CD4-positive, alpha-beta memory T cell (primary cell): ENCODE measurements at regions not wholly inside any gene's neighbourhood (a gene's known extent, or its start where the extent isn't known, plus 50 kb on each side); places are given as distances from the start of the nearest gene placed in this dataset.
"Not testable (repeated sequence)": the region's sequence is repeated elsewhere in the genome, so short reads cannot be mapped to it uniquely, and the experiment has no call there.

Source experiments
- CTCF ChIA-PET: fragments of 350-600 bp; sonication (Branson Sonifier 250); formaldehyde crosslinking; loops from one replicate; lab custom pipeline; 2021; ENCODE audit warnings: inconsistent platforms; ENCODE audit not compliant: partially characterized antibody; lab: Charles Lee
- POLR2A ChIA-PET: fragments of 350-600 bp; sonication (Branson Sonifier 250); formaldehyde crosslinking; loops from one replicate; lab custom pipeline; 2021; ENCODE audit not compliant: partially characterized antibody; lab: Charles Lee
- DNase-seq, 5 donors: peaks; one replicate each; pipeline versions ENCODE4 v3.0.0 to v3.0.0-alpha.2; 2020 to 2022; ENCODE audit warnings: mixed read lengths in 1 of 5
- H3K27ac ChIP-seq: one replicate; pipeline ENCODE4 v1.7.0; 2013; ENCODE audit warnings: low read depth, low read length
- H3K27me3 ChIP-seq: 2 replicates; pipeline ENCODE4 v1.7.0; 2013; ENCODE audit warnings: mild to moderate bottlenecking, low read length, moderate library complexity; ENCODE audit not compliant: insufficient read depth
- H3K36me3 ChIP-seq: 2 replicates; pipeline ENCODE4 v1.7.0; 2013; ENCODE audit warnings: mild to moderate bottlenecking, low read length, moderate library complexity; ENCODE audit not compliant: insufficient read depth
- H3K4me1 ChIP-seq: 2 replicates; pipeline ENCODE4 v1.7.0; 2013; ENCODE audit warnings: mild to moderate bottlenecking, low read length, moderate library complexity; ENCODE audit not compliant: insufficient read depth
- H3K4me3 ChIP-seq, 2 donors: one replicate each; pipeline ENCODE4 v1.7.0; 2013; ENCODE audit warnings: low read length in 2 of 2, mild to moderate bottlenecking in 1 of 2
- H3K9me3 ChIP-seq, 2 donors: one replicate each; pipeline ENCODE4 v1.7.0; 2013; ENCODE audit warnings: low read length in 2 of 2, control low read depth in 1 of 2; ENCODE audit not compliant: control insufficient read depth in 1 of 2
- H3K27ac Mint-ChIP-seq, 7 donors: one replicate each; pipeline ENCODE4 v1.8.0; 2020 to 2021; ENCODE audit warnings: mixed read lengths in 7 of 7, mild to moderate bottlenecking in 6 of 7, inconsistent platforms in 3 of 7, moderate library complexity in 3 of 7
- H3K27me3 Mint-ChIP-seq, 2 donors: one replicate each; pipeline ENCODE4 v1.8.0; 2020 to 2021; ENCODE audit warnings: mixed read lengths in 2 of 2
- H3K36me3 Mint-ChIP-seq, 2 donors: one replicate each; pipeline ENCODE4 v1.8.0; 2020 to 2021; ENCODE audit warnings: mixed read lengths in 2 of 2, inconsistent platforms in 1 of 2, mild to moderate bottlenecking in 1 of 2
- H3K4me1 Mint-ChIP-seq, 4 donors: one replicate each; pipeline ENCODE4 v1.8.0; 2020 to 2021; ENCODE audit warnings: mixed read lengths in 4 of 4, mild to moderate bottlenecking in 1 of 4
- H3K4me3 Mint-ChIP-seq, 8 donors: one replicate each; pipeline ENCODE4 v1.8.0; 2020 to 2021; ENCODE audit warnings: mixed read lengths in 8 of 8, mild to moderate bottlenecking in 7 of 8, moderate library complexity in 6 of 8, inconsistent platforms in 3 of 8
- H3K9me3 Mint-ChIP-seq, 8 donors: one replicate each; pipeline ENCODE4 v1.8.0; 2020 to 2021; ENCODE audit warnings: mixed read lengths in 8 of 8, mild to moderate bottlenecking in 5 of 8, inconsistent platforms in 3 of 8, moderate library complexity in 1 of 8
- intact Hi-C: fragments of 100-400 bp; cut with micrococcal nuclease; formaldehyde crosslinking; loops from one replicate; pipeline ENCODE4 v1.15.1; 2023

DNA sequence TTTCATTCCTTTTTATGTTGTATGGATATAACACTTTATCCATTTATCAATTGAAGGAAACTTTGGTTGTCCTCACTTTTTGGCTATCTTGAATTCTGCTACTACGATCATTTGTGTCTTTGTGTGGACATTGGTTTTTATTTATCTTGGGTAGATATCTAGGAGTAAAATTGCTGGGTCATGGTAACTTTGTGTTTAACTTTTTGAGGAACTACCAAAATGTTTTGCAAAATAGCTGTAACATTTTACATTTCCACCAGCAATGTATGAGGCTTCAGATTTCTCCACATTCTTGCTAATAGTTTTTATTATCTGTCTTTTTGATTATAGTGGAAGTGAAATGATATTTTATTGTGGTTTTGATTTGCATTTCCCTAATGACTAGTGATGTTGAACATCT, 55.6 kb downstream of the TLNRD1 start:
- H3K4me1 Mint-ChIP-seq: no peaks in the 10 kb centered on the region
- CTCF ChIA-PET: no interaction called here

DNA sequence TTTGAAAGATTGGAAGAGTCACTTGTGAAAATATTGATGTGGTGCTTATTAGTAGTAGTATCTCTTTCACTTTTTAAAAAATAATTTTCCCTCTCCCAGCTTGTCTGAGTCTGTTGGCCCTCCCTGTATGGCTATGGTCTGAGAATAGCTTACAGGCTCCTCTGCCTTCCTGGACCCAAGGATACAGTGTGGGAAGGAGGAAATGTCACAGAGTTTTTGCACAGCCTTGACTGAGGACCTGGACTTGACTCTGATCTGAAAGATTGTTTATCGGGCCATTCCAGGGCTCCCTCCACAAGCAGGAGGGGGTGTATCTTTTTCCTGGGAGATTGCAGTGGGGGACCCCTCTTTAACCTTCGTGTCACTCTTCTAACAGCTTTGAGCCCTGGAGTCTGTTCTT, 59.7 kb downstream of the TLNRD1 start:
- H3K4me3 ChIP-seq: no peak overlapping the region
- no peak overlapping the region for H3K27ac Mint-ChIP-seq
- no peak overlapping the region for H3K27ac ChIP-seq
- H3K36me3 Mint-ChIP-seq: no peaks in the 10 kb centered on the region
- H3K4me1 ChIP-seq: no peaks in the 10 kb centered on the region
- ChIA-PET POLR2A (no interaction called here), CTCF (no interaction called here)
- intact Hi-C loops: no loop called here
- H3K36me3 ChIP-seq: no peaks in the 10 kb centered on the region
- DNase-seq: no peak
- H3K9me3 Mint-ChIP-seq: peaks cover 0 to 3% (median 0%) of the 10 kb centered on the region in 8 donors
- H3K27me3 ChIP-seq: no peaks in the 10 kb centered on the region
- H3K4me1 Mint-ChIP-seq: no peaks in the 10 kb centered on the region
- H3K4me3 Mint-ChIP-seq: no peak overlapping the region
- H3K9me3 ChIP-seq: no peaks in the 10 kb centered on the region
- peaks cover 1 to 4% of the 10 kb centered on the region in 2 donors for H3K27me3 Mint-ChIP-seq

More for the DNA sequence above, 55.6 kb downstream of the TLNRD1 start:
- POLR2A ChIA-PET: no interaction called here
- DNase-seq: no peak
- Histone ChIP-seq H3K4me3 (no peak overlapping the region), H3K36me3 (no peaks in the 10 kb centered on the region), H3K27me3 (no peaks in the 10 kb centered on the region), H3K27ac (no peak overlapping the region), H3K9me3 (no peaks in the 10 kb centered on the region), H3K4me1 (no peaks in the 10 kb centered on the region)
- peaks cover 0 to 2% of the 10 kb centered on the region in 2 donors for H3K27me3 Mint-ChIP-seq
- H3K4me3 Mint-ChIP-seq: no peak overlapping the region
- no peaks in the 10 kb centered on the region for H3K9me3 Mint-ChIP-seq
- no peaks in the 10 kb centered on the region for H3K36me3 Mint-ChIP-seq
- H3K27ac Mint-ChIP-seq: no peak overlapping the region
- intact Hi-C loops: no loop called here

DNA sequence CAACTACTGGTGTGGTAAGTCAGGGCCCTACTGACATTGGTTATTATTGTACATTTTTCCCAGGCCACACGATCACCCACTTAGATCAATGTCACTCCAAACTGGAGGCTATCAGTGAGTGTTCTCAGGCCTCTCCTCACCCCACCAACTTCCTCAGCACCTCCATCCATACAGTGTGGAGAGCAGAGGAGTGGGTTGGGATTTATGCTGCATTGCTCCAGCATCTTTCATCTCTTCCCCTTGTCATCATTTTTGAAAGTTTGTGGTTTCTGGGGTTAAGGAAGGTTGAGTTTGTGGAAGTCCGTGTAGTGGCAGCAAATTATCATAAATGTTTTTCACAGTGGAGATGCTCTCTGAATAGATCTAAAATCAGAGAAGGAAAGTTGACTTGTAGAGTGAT, 60.2 kb downstream of the TLNRD1 start:
- Mint-ChIP-seq H3K4me3 (no peak overlapping the region), H3K4me1 (no peaks in the 10 kb centered on the region), H3K9me3 (peaks cover 0 to 3% (median 0%) of the 10 kb centered on the region in 8 donors), H3K36me3 (no peaks in the 10 kb centered on the region), H3K27ac (no peak overlapping the region), H3K27me3 (peaks cover 1 to 4% of the 10 kb centered on the region in 2 donors)
- Histone ChIP-seq H3K27ac (no peak overlapping the region), H3K4me3 (no peak overlapping the region), H3K27me3 (no peaks in the 10 kb centered on the region), H3K9me3 (no peaks in the 10 kb centered on the region), H3K4me1 (no peaks in the 10 kb centered on the region), H3K36me3 (no peaks in the 10 kb centered on the region)
- ChIA-PET CTCF (no interaction called here), POLR2A (no interaction called here)
- intact Hi-C loops: no loop called here
- no peak for DNase-seq

DNA sequence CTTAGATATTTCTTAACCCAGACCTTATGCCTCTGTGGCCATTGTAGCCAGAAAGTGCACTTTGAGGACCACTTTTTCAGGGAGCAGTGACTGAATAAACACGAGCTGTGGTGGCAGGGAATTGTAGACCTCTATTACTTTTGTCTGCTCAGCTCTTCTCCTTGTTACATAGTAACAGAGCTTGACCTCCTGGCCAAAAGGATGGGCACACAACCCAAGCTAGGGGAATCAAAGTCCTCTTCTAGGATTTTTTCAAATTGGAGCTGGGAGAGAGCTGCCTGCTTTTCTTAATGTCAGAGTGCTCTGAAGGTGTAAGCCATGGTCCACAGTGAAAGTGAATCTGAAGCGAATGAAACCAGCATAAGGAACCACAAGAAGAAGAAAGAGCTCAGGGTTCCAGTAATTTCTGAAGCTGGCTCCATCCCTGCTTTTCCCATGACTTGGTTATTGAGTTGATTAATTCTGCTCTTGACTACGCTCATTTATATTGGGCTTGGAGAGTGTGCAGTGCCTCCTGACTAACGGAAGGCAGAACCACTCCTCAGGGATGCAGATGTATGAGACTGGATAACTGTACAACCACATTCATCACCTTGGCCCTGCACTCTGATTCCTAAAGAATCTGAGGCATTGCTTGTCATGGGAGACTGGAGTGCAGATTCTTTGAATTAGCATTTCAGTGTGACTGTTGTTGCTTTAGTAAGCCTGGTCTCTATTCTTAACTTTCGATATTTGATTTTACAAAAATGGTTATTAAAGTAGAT, 60.9 kb downstream of the TLNRD1 start:
- Histone ChIP-seq H3K36me3 (no peaks in the 10 kb centered on the region), H3K4me1 (no peaks in the 10 kb centered on the region), H3K27me3 (no peaks in the 10 kb centered on the region), H3K27ac (no peak overlapping the region), H3K4me3 (no peak overlapping the region), H3K9me3 (no peaks in the 10 kb centered on the region)
- Mint-ChIP-seq H3K27ac (no peak overlapping the region), H3K4me3 (no peak overlapping the region), H3K9me3 (peaks cover 0 to 3% (median 0%) of the 10 kb centered on the region in 8 donors), H3K36me3 (no peaks in the 10 kb centered on the region), H3K27me3 (peaks cover 1 to 4% of the 10 kb centered on the region in 2 donors), H3K4me1 (no peaks in the 10 kb centered on the region)
- ChIA-PET CTCF (no interaction called here), POLR2A (no interaction called here)
- intact Hi-C loops: no loop called here
- no peak for DNase-seq

DNA sequence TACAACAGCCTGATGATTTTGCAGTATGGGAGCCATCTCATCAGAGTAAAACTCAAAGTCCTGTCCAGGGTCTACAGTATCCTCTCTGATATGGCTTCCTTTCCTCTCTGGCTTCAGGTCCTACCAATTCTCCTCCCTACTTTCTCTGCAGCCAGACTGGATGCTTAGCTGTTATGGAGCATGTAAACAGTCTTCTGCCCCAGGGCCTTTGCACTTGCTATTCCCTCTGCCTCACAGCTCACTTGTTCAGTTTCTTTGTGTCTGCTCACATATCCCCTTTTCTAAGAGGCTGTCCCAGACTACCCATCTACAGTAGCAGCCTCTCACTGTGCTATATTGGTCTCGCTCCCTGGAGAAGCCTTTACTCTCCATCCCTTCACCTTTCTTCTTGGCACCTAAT, 62.2 kb downstream of the TLNRD1 start:
- Histone ChIP-seq H3K27ac (no peak overlapping the region), H3K4me1 (no peaks in the 10 kb centered on the region), H3K36me3 (no peaks in the 10 kb centered on the region), H3K4me3 (no peak overlapping the region), H3K27me3 (no peaks in the 10 kb centered on the region), H3K9me3 (no peaks in the 10 kb centered on the region)
- Mint-ChIP-seq H3K9me3 (peaks cover 0 to 3% (median 0%) of the 10 kb centered on the region in 8 donors), H3K27ac (peak overlapping the region in 1 of 7 donors; percentile 0), H3K36me3 (no peaks in the 10 kb centered on the region), H3K4me1 (no peaks in the 10 kb centered on the region), H3K27me3 (peaks cover 1 to 4% of the 10 kb centered on the region in 2 donors), H3K4me3 (no peak overlapping the region)
- DNase-seq: no peak
- POLR2A ChIA-PET: no interaction called here
- intact Hi-C loops: no loop called here
- CTCF ChIA-PET: no interaction called here

DNA sequence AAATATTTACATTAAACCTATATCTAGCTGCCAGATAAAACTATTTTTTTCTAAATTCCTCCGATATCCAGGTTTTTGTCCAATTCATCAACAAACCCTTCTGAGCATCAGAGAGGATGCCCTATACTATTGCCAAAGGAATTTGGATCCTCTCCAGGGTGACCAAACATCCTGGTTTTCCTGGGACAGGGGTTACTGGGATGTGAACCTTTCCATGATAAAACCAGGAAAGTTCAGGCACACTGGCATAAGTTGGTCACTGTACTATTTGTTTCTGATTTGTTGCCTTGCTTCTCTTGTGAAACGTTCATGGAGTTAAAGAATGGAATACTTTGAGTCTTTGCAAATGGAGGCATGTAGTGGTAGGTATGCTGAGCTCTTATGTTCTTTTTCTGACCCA, 63.5 kb downstream of the TLNRD1 start:
- H3K4me3 ChIP-seq: no peak overlapping the region
- no peaks in the 10 kb centered on the region for H3K4me1 ChIP-seq
- no peaks in the 10 kb centered on the region for H3K27me3 ChIP-seq
- H3K36me3 ChIP-seq: no peaks in the 10 kb centered on the region
- Mint-ChIP-seq H3K27ac (no peak overlapping the region), H3K4me1 (no peaks in the 10 kb centered on the region), H3K9me3 (peaks cover 0 to 3% (median 0%) of the 10 kb centered on the region in 8 donors), H3K27me3 (peaks cover 4 to 5% of the 10 kb centered on the region in 2 donors), H3K4me3 (no peak overlapping the region), H3K36me3 (peaks cover 0 to 4% of the 10 kb centered on the region in 2 donors)
- CTCF ChIA-PET: no interaction called here
- no peaks in the 10 kb centered on the region for H3K9me3 ChIP-seq
- POLR2A ChIA-PET: no interaction called here
- intact Hi-C loops: no loop called here
- no peak overlapping the region for H3K27ac ChIP-seq
- no peak for DNase-seq

DNA sequence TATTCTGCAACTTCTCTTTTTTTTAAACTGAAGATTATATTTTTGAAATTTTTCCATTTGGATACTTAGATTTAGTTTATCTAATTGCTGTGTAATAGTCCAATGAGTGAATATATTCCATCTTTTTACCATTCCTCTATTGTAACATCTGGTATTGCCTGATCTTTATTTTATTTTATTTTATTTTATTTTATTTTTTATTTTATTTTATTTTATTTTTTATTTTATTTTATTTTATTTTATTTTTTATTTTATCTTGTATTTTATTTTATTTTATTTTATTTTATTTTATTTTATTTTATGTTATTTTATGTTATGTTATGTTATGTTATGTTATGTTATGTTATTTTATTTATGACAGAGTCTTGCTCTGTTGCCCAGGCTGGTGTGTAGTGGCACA, 66.5 kb upstream of the CFAP161 start:
- H3K9me3 Mint-ChIP-seq, H3K4me1 ChIP-seq, H3K4me3 Mint-ChIP-seq, H3K4me3 ChIP-seq, H3K36me3 ChIP-seq, H3K27me3 ChIP-seq, intact Hi-C loops, CTCF ChIA-PET, H3K27ac Mint-ChIP-seq, POLR2A ChIA-PET, H3K4me1 Mint-ChIP-seq, H3K27me3 Mint-ChIP-seq, H3K9me3 ChIP-seq, H3K36me3 Mint-ChIP-seq, H3K27ac ChIP-seq, DNase-seq: not testable (repeated sequence)
